ENCODE measurements at regions not wholly inside any gene's neighbourhood (a gene's known extent, or its start where the extent isn't known, plus 50 kb on each side); places are given as distances from the start of the nearest gene placed in this dataset.

DNA sequence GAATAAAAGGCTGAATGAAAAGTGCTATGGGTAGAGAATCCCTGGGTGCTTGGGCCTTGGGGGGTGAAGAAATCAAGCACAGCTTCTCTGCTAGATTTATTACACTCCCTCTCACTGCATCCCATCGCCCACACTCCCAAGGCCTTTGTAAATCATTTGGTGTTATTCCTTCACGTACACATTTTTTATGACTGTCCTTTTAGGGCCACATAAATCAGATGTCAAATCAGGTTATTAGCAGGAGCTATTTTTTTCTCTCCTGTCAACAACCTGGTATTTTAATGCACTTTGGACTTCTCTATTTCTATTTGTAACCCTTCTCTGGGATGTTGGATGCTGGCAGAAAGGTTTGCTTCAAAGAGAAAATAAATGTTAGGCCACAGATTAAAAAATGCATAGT lies 408.8 kb downstream of the INSC start:
- TF ChIP-seq, protein P1, sequence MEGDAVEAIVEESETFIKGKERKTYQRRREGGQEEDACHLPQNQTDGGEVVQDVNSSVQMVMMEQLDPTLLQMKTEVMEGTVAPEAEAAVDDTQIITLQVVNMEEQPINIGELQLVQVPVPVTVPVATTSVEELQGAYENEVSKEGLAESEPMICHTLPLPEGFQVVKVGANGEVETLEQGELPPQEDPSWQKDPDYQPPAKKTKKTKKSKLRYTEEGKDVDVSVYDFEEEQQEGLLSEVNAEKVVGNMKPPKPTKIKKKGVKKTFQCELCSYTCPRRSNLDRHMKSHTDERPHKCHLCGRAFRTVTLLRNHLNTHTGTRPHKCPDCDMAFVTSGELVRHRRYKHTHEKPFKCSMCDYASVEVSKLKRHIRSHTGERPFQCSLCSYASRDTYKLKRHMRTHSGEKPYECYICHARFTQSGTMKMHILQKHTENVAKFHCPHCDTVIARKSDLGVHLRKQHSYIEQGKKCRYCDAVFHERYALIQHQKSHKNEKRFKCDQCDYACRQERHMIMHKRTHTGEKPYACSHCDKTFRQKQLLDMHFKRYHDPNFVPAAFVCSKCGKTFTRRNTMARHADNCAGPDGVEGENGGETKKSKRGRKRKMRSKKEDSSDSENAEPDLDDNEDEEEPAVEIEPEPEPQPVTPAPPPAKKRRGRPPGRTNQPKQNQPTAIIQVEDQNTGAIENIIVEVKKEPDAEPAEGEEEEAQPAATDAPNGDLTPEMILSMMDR (IDR thresholded peaks at IDR 0.05 in 8 of 11, conservative IDR thresholded peaks at IDR 0.05 in 3 of 11): no peak
- TF ChIP-seq POLR2A (IDR thresholded peaks at IDR 0.05): no peak
